ENCODE measurements at regions not wholly inside any gene's neighbourhood (a gene's known extent, or its start where the extent isn't known, plus 50 kb on each side); places are given as distances from the start of the nearest gene placed in this dataset.

- TF ChIP-seq CTCF (conservative IDR thresholded peaks at IDR 0.05; ENCODE audit: low read length) (no peak), EZH2phosphoT487 (IDR thresholded peaks at IDR 0.05; ENCODE audit: borderline replicate concordance) (no peak)
Measured at GRCh38 chr6:21909321-21909720, 315.8 kb downstream of the SOX4 start.

Data from Loucy (cell line).